ENCODE measurements at regions not wholly inside any gene's neighbourhood (a gene's known extent, or its start where the extent isn't known, plus 50 kb on each side); places are given as distances from the start of the nearest gene placed in this dataset.

- Histone ChIP-seq H2AFZ (ENCODE audit: low read length) (no peak overlapping the region), H4K20me1 (ENCODE audit: control insufficient read depth, extremely low read depth, insufficient read depth, low read length) (no peaks in the 10 kb centered on the region), H3K9me3 (ENCODE audit: control insufficient read depth, insufficient read depth, low read depth, low read length) (no peaks in the 10 kb centered on the region)
These were observed 228.1 kb upstream of the NFE2L3 start for GRCh38 chr7:25923741-25924460.

GRCh38 chr7:25926009-25926408 is 226.0 kb upstream of the NFE2L3 start:
- peak; percentile 21 to 27 for DNase-seq (ENCODE audit: low read depth in 2 of 2)
- H4K20me1 ChIP-seq (ENCODE audit: control insufficient read depth, extremely low read depth, insufficient read depth, low read length): no peaks in the 10 kb centered on the region
- TF ChIP-seq CTCF (conservative IDR thresholded peaks at IDR 0.05 in 1 of 2, IDR thresholded peaks at IDR 0.05 in 1 of 2; ENCODE audit: low read depth in 1 of 2, low read length in 2 of 2) (no peak), EZH2 (IDR thresholded peaks at IDR 0.05; ENCODE audit: low read length, missing control alignments) (no peak)

More at GRCh38 chr7:25923741-25924460, 228.1 kb upstream of the NFE2L3 start:
- H3K4me2 ChIP-seq (ENCODE audit: extremely low read depth, insufficient read depth, low read length): no peak overlapping the region
- no peak overlapping the region for H3K9ac ChIP-seq (ENCODE audit: insufficient read depth, low read length)
- no peaks in the 10 kb centered on the region for H3K79me2 ChIP-seq (ENCODE audit: control insufficient read depth, insufficient read depth, low read length)
- H3K36me3 ChIP-seq (ENCODE audit: control insufficient read depth, insufficient read depth, low read length): no peaks in the 10 kb centered on the region
- H3K4me3 ChIP-seq (replicated peaks in 1 of 4; ENCODE audit: control extremely low read depth in 1 of 4, insufficient read depth in 1 of 4, low read depth in 3 of 4, low read length in 4 of 4): no peak overlapping the region
- TF ChIP-seq EZH2 (IDR thresholded peaks at IDR 0.05; ENCODE audit: low read length, missing control alignments) (no peak), CTCF (conservative IDR thresholded peaks at IDR 0.05 in 1 of 2, IDR thresholded peaks at IDR 0.05 in 1 of 2; ENCODE audit: low read depth in 1 of 2, low read length in 2 of 2) (no peak)
- no peak for DNase-seq (ENCODE audit: low read depth in 2 of 2)
- no peaks in the 10 kb centered on the region for H3K4me1 ChIP-seq (ENCODE audit: control insufficient read depth, extremely low read depth, insufficient read depth, low read length)
- no peaks in the 10 kb centered on the region for H3K27me3 ChIP-seq (ENCODE audit: control insufficient read depth, insufficient read depth, low read length)
- no peak overlapping the region for H3K27ac ChIP-seq (ENCODE audit: insufficient read depth, low read length)

GRCh38 chr7:25926451-25926850 is 225.5 kb upstream of the NFE2L3 start:
- Histone ChIP-seq H3K9ac (ENCODE audit: insufficient read depth, low read length) (no peak overlapping the region), H3K79me2 (ENCODE audit: control insufficient read depth, insufficient read depth, low read length) (no peaks in the 10 kb centered on the region), H4K20me1 (ENCODE audit: control insufficient read depth, extremely low read depth, insufficient read depth, low read length) (no peaks in the 10 kb centered on the region), H2AFZ (ENCODE audit: low read length) (no peak overlapping the region), H3K9me3 (ENCODE audit: control insufficient read depth, insufficient read depth, low read depth, low read length) (no peaks in the 10 kb centered on the region), H3K27me3 (ENCODE audit: control insufficient read depth, insufficient read depth, low read length) (no peaks in the 10 kb centered on the region), H3K4me1 (ENCODE audit: control insufficient read depth, extremely low read depth, insufficient read depth, low read length) (no peaks in the 10 kb centered on the region), H3K27ac (ENCODE audit: insufficient read depth, low read length) (no peak overlapping the region), H3K36me3 (ENCODE audit: control insufficient read depth, insufficient read depth, low read length) (no peaks in the 10 kb centered on the region), H3K4me3 (replicated peaks in 1 of 4; ENCODE audit: control extremely low read depth in 1 of 4, insufficient read depth in 1 of 4, low read depth in 3 of 4, low read length in 4 of 4) (no peak overlapping the region), H3K4me2 (ENCODE audit: extremely low read depth, insufficient read depth, low read length) (no peak overlapping the region)
- TF ChIP-seq CTCF (conservative IDR thresholded peaks at IDR 0.05 in 1 of 2, IDR thresholded peaks at IDR 0.05 in 1 of 2; ENCODE audit: low read depth in 1 of 2, low read length in 2 of 2) (no peak), EZH2 (IDR thresholded peaks at IDR 0.05; ENCODE audit: low read length, missing control alignments) (no peak)
- no peak for DNase-seq (ENCODE audit: low read depth in 2 of 2)

More at GRCh38 chr7:25926009-25926408, 226.0 kb upstream of the NFE2L3 start:
- Histone ChIP-seq H3K27ac (ENCODE audit: insufficient read depth, low read length) (no peak overlapping the region), H3K9ac (ENCODE audit: insufficient read depth, low read length) (no peak overlapping the region), H3K4me1 (ENCODE audit: control insufficient read depth, extremely low read depth, insufficient read depth, low read length) (no peaks in the 10 kb centered on the region), H3K27me3 (ENCODE audit: control insufficient read depth, insufficient read depth, low read length) (no peaks in the 10 kb centered on the region), H3K4me2 (ENCODE audit: extremely low read depth, insufficient read depth, low read length) (no peak overlapping the region), H2AFZ (ENCODE audit: low read length) (no peak overlapping the region), H3K4me3 (replicated peaks in 1 of 4; ENCODE audit: control extremely low read depth in 1 of 4, insufficient read depth in 1 of 4, low read depth in 3 of 4, low read length in 4 of 4) (no peak overlapping the region), H3K79me2 (ENCODE audit: control insufficient read depth, insufficient read depth, low read length) (no peaks in the 10 kb centered on the region), H3K36me3 (ENCODE audit: control insufficient read depth, insufficient read depth, low read length) (no peaks in the 10 kb centered on the region), H3K9me3 (ENCODE audit: control insufficient read depth, insufficient read depth, low read depth, low read length) (no peaks in the 10 kb centered on the region)
